ENCODE measurements at regions not wholly inside any gene's neighbourhood (a gene's known extent, or its start where the extent isn't known, plus 50 kb on each side); places are given as distances from the start of the nearest gene placed in this dataset.

GRCh38 chr2:181164699-181165098, 184.3 kb downstream of the UBE2E3 start:
- no peak for TF ChIP-seq CTCF (conservative IDR thresholded peaks at IDR 0.05)
- no peak for TF ChIP-seq EZH2 (IDR thresholded peaks at IDR 0.05; ENCODE audit: low read depth)
